ENCODE measurements at regions not wholly inside any gene's neighbourhood (a gene's known extent, or its start where the extent isn't known, plus 50 kb on each side); places are given as distances from the start of the nearest gene placed in this dataset.

- TF ChIP-seq GTF2F1 (IDR thresholded peaks at IDR 0.05; ENCODE audit: borderline replicate concordance, low read depth, low read length) = no peak
Measured at GRCh38 chr7:81165070-81165469, 246.2 kb upstream of the SEMA3C start (continued).
